ENCODE measurements at regions not wholly inside any gene's neighbourhood (a gene's known extent, or its start where the extent isn't known, plus 50 kb on each side); places are given as distances from the start of the nearest gene placed in this dataset.

DNA sequence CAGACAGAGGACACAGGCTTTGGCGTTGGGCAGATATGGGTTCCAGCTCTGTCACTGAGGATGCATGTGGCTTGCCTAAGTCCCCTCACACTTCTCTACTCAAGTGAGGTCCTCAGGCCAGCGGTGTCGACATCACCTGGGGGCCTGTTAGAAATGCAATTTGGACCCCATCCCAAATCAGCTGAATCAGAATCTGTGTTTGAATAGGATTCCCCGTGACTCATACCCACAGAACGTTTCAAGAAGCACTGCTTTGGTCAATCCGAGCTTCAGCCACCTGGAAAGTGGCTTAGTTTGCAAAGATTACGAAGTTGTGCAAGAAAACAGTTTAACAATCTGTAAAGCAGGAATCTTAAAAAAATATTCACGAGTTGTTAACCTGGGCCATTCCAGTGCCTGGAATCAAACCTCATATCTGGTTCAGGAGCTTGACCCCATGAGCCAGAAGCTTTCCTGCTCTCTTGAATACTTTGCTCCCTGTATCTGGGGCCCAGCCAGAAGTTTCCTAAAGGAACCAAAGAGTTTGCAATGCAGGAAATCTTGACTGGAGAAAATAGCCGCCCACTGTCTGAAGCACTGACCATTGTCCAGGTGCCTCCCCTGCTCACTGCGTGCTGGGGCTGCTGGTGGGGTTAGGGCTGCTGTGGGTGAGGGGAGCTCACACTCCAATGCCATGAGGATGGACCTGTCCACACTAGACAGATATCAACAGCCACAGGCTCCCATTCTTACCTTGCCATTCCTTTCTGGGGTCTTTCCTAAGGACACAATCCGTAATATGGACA lies 208.5 kb upstream of the LINGO1 start:
- no peaks in the 10 kb centered on the region for H3K36me3 ChIP-seq
- no peak overlapping the region for H3K27ac ChIP-seq
- no peaks in the 10 kb centered on the region for H3K9me3 ChIP-seq
- no peak overlapping the region for H3K4me3 ChIP-seq
- H3K4me1 ChIP-seq, result no peaks in the 10 kb centered on the region
- intact Hi-C loops (cut with DNase I), result no loop called here
- no peak for DNase-seq (ENCODE audit: low spot score in 2 of 2)
- H3K27me3 ChIP-seq, result no peaks in the 10 kb centered on the region
- TF ChIP-seq, protein P1, sequence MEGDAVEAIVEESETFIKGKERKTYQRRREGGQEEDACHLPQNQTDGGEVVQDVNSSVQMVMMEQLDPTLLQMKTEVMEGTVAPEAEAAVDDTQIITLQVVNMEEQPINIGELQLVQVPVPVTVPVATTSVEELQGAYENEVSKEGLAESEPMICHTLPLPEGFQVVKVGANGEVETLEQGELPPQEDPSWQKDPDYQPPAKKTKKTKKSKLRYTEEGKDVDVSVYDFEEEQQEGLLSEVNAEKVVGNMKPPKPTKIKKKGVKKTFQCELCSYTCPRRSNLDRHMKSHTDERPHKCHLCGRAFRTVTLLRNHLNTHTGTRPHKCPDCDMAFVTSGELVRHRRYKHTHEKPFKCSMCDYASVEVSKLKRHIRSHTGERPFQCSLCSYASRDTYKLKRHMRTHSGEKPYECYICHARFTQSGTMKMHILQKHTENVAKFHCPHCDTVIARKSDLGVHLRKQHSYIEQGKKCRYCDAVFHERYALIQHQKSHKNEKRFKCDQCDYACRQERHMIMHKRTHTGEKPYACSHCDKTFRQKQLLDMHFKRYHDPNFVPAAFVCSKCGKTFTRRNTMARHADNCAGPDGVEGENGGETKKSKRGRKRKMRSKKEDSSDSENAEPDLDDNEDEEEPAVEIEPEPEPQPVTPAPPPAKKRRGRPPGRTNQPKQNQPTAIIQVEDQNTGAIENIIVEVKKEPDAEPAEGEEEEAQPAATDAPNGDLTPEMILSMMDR (IDR thresholded peaks at IDR 0.05), result no peak

DNA sequence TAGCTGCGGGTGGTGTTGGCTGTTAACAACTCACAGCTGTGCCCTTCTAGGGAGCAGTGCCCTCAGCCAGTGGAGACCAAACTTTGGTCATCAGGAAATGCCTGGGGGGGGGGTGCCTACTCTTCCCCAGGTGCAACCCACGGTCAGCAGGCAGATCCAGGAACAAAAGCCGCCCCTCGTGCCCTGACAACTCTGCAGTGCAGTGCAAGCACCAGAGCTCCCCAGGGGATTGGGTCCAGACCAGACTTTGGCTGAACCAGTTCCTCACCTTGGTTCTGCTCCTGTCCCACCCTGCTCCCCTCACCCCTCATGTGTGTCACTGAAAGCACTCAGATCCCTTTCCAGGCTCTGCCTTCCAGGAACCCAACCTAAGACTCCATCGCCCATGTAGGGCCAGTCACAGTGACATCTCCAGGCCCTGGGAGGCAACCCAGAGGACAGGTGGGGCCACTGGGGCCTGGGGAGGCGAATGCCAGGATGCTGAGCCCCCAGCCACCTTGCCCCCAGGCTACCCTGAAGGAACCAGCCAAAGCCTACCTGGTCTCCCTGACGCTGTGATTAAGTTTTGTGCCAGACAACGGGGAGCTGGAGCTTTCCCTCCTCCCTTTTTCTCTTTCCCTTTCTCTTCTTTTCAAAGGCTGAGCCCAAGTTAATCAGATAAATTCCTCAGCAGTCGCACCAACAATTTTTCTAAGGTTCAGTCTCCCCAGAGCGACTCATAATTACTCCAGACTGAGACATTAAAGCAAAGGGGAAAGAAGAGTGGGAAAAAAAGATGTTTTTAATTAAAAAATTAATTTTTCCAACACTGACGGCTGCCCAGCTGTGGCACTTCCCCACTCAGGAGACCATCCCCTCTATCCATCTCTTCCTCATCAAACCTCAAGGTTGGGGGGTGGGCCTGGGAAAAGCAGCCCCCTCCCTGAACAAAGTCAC lies 207.5 kb upstream of the LINGO1 start:
- TF ChIP-seq, protein P1 (IDR thresholded peaks at IDR 0.05), result no peak
- Histone ChIP-seq H3K4me3 (no peak overlapping the region), H3K9me3 (no peaks in the 10 kb centered on the region), H3K36me3 (no peaks in the 10 kb centered on the region), H3K27me3 (no peaks in the 10 kb centered on the region), H3K27ac (no peak overlapping the region), H3K4me1 (no peaks in the 10 kb centered on the region)
- DNase-seq (ENCODE audit: low spot score in 2 of 2), result no peak
- intact Hi-C loops (cut with DNase I), result no loop called here

DNA sequence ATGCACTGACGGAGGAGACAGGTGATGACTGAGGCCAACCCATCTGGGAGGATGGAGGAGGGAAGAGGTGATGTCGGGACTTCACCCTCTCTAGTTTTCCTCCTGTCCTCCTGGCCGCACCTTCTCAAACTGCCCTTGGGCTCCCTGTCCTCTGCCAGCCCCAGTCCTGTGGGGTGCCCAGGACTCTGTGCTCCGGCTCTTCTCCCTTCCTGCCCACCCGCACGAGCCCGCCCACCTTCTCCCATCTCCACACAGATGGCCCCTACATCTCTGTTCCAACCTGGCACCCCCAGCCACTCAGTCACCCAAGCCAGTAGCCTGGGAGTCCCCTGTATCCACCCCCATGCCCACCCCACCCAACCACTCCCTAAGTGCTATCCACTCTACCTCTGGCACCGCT lies 206.7 kb upstream of the LINGO1 start:
- H3K9me3 ChIP-seq, result no peaks in the 10 kb centered on the region
- DNase-seq (ENCODE audit: low spot score in 2 of 2), result no peak
- H3K27me3 ChIP-seq, result no peaks in the 10 kb centered on the region
- H3K4me1 ChIP-seq, result no peaks in the 10 kb centered on the region
- no peaks in the 10 kb centered on the region for H3K36me3 ChIP-seq
- intact Hi-C loops (cut with DNase I), result no loop called here
- TF ChIP-seq, protein P1 (IDR thresholded peaks at IDR 0.05), result no peak
- no peak overlapping the region for H3K27ac ChIP-seq
- H3K4me3 ChIP-seq, result no peak overlapping the region

GRCh38 chr15:77838595-77838994 lies 205.9 kb upstream of the LINGO1 start:
- no peak for DNase-seq (ENCODE audit: low spot score in 2 of 2)
- Histone ChIP-seq H3K36me3 (no peaks in the 10 kb centered on the region), H3K4me3 (no peak overlapping the region), H3K4me1 (no peaks in the 10 kb centered on the region), H3K27ac (no peak overlapping the region), H3K9me3 (no peaks in the 10 kb centered on the region), H3K27me3 (no peaks in the 10 kb centered on the region)
- intact Hi-C loops (cut with DNase I), result no loop called here
- TF ChIP-seq, protein P1 (IDR thresholded peaks at IDR 0.05), result no peak

DNA sequence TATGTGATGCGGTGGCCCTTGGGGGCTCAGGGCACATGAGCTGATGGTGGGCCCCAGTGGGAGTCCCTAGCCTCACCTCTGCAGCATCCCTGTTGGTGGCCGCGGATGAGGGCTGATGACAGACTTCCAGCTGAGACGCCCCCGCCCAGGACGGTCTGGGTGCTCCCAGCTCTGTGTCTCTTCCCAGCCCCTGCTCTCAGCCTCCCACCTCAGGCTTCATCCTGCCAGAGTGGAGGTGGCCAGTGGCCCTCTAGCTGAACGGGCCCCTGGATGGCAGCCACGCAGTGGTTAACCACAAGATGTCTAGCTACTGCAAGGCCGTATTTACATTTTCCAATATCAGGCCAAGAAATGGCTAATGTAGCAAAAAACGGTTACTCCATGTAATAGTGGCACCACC lies 205.3 kb upstream of the LINGO1 start:
- no peak for DNase-seq (ENCODE audit: low spot score in 2 of 2)

More for the DNA sequence above, 205.3 kb upstream of the LINGO1 start:
- intact Hi-C loops (cut with DNase I), result no loop called here
- Histone ChIP-seq H3K27ac (no peak overlapping the region), H3K4me1 (no peaks in the 10 kb centered on the region), H3K9me3 (no peaks in the 10 kb centered on the region), H3K36me3 (no peaks in the 10 kb centered on the region), H3K27me3 (no peaks in the 10 kb centered on the region), H3K4me3 (no peak overlapping the region)
- TF ChIP-seq, protein P1 (IDR thresholded peaks at IDR 0.05), result no peak

Measured in ascending aorta (tissue), 2 donors.